GM20000 (cell line): ENCODE measurements at regions not wholly inside any gene's neighbourhood (a gene's known extent, or its start where the extent isn't known, plus 50 kb on each side); places are given as distances from the start of the nearest gene placed in this dataset.

ENCODE experiments used
- DNase-seq: peaks from one replicate; pipeline ENCODE4 v3.0.0; 2012; ENCODE audit warnings: low spot score
- CTCF ChIP-seq: IDR thresholded peaks from 2 replicates; pipeline ENCODE4 v1.5.1; 2012; ENCODE audit warnings: mild to moderate bottlenecking, control low read depth; ENCODE audit errors: extremely low read depth, missing control alignments

GRCh38 chr6:94027374-94027773 lies 608.0 kb upstream of the EPHA7 start:
- DNase-seq, result no peak
- TF ChIP-seq CTCF, result no peak

- DNase-seq, result no peak
- no peak for TF ChIP-seq CTCF
Observed at GRCh38 chr6:94026575-94026974, 607.2 kb upstream of the EPHA7 start.

GRCh38 chr6:94005835-94006234 lies 586.5 kb upstream of the EPHA7 start:
- no peak for TF ChIP-seq CTCF
- DNase-seq, result no peak

GRCh38 chr6:93992976-93993375 lies 573.6 kb upstream of the EPHA7 start:
- no peak for DNase-seq

GRCh38 chr6:93989630-93990029 lies 570.3 kb upstream of the EPHA7 start:
- DNase-seq, result no peak
- no peak for TF ChIP-seq CTCF

More at GRCh38 chr6:93992976-93993375, 573.6 kb upstream of the EPHA7 start:
- TF ChIP-seq CTCF, result no peak

- TF ChIP-seq CTCF, result no peak
- DNase-seq, result no peak
Observed at GRCh38 chr6:93985953-93986352, 566.6 kb upstream of the EPHA7 start.

GRCh38 chr6:93975159-93975558 lies 555.8 kb upstream of the EPHA7 start:
- no peak for TF ChIP-seq CTCF
- no peak for DNase-seq
